GM20000 (cell line): ENCODE measurements at regions not wholly inside any gene's neighbourhood (a gene's known extent, or its start where the extent isn't known, plus 50 kb on each side); places are given as distances from the start of the nearest gene placed in this dataset.

ENCODE experiments used
- DNase-seq: peaks from one replicate; pipeline ENCODE4 v3.0.0; 2012; ENCODE audit warnings: low spot score
- CTCF ChIP-seq: IDR thresholded peaks from 2 replicates; pipeline ENCODE4 v1.5.1; 2012; ENCODE audit warnings: mild to moderate bottlenecking, control low read depth; ENCODE audit errors: extremely low read depth, missing control alignments

- DNase-seq = no peak
- no peak for TF ChIP-seq CTCF
These were observed 181.7 kb upstream of the NECTIN1 start for GRCh38 chr11:119910650-119911049.

- TF ChIP-seq CTCF = no peak
- DNase-seq = no peak
These were observed 181.1 kb upstream of the NECTIN1 start for GRCh38 chr11:119910051-119910450.

GRCh38 chr11:119909495-119909894 is 180.5 kb upstream of the NECTIN1 start:
- DNase-seq = no peak
- TF ChIP-seq CTCF = no peak

GRCh38 chr11:119909077-119909476 is 180.1 kb upstream of the NECTIN1 start:
- no peak for TF ChIP-seq CTCF
- DNase-seq = no peak

- TF ChIP-seq CTCF = no peak
- no peak for DNase-seq
These were observed 179.5 kb upstream of the NECTIN1 start for GRCh38 chr11:119908573-119908904.

GRCh38 chr11:119907878-119908572 is 179.0 kb upstream of the NECTIN1 start:
- TF ChIP-seq CTCF = no peak
- no peak for DNase-seq

GRCh38 chr11:119907122-119907851 is 178.3 kb upstream of the NECTIN1 start:
- TF ChIP-seq CTCF = no peak
- DNase-seq = no peak
